Thyroid gland (tissue), 4 donors: ENCODE measurements at regions not wholly inside any gene's neighbourhood (a gene's known extent, or its start where the extent isn't known, plus 50 kb on each side); places are given as distances from the start of the nearest gene placed in this dataset.

Experiments used
- CTCF ChIP-seq, 6 experiments: fragments of 200-600 bp in 3 of 6; fragments of 450-650 bp in 3 of 6; sonication (generic) in 3 of 6; IDR thresholded peaks; one replicate each; pipeline ENCODE4 v1.5.1; 2016 to 2019; ENCODE audit warnings: antibody characterized with exemption in 6 of 6, mild to moderate bottlenecking in 2 of 6, inconsistent platforms in 1 of 6, moderate library complexity in 1 of 6
- POLR2A ChIP-seq, 2 donors: fragments of 450-650 bp; IDR thresholded peaks; one replicate each; pipeline ENCODE4 v1.6.1; 2017; ENCODE audit warnings: antibody characterized with exemption in 2 of 2, mild to moderate bottlenecking in 2 of 2, moderate library complexity in 1 of 2

DNA sequence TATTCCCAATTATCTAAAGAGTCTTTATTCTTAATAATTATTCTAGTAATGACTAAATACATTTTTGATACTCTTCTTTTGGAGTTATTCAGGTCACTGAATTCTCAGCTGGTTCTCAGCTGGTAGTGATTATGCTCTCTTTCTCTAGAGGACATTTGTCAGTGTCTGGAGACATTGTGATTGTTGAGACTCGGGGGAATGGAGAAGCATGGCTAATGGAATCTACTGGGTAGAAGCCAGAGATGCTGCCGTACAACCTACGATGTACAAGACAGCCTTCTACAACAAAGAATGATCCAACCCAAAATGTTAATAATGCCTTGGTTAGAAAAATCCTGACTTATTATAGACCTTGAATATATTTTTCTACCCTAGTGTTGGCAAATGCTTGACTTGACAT is 149.2 kb upstream of the ANKRD50 start:
- no peak for TF ChIP-seq CTCF (IDR thresholded peaks at IDR 0.05)
- TF ChIP-seq POLR2A (IDR thresholded peaks at IDR 0.05) = no peak
